ENCODE measurements at regions not wholly inside any gene's neighbourhood (a gene's known extent, or its start where the extent isn't known, plus 50 kb on each side); places are given as distances from the start of the nearest gene placed in this dataset.

- no peak overlapping the region for H3K4me3 ChIP-seq (replicated peaks; ENCODE audit: insufficient read depth, low read length)
- no peak for DNase-seq (ENCODE audit: low read depth in 1 of 2, low spot score in 1 of 2)
- H3K27ac ChIP-seq (replicated peaks) = no peak overlapping the region
- no peak for TF ChIP-seq SPI1 (IDR thresholded peaks at IDR 0.05; ENCODE audit: borderline replicate concordance, low read depth)
- no peak for TF ChIP-seq POLR2AphosphoS5 (IDR thresholded peaks at IDR 0.05; ENCODE audit: low read depth)
- no peaks in the 10 kb centered on the region for H3K27me3 ChIP-seq (ENCODE audit: insufficient read depth, poor library complexity, severe bottlenecking)
These were observed 629.3 kb upstream of the RGMB start for GRCh38 chr5:98144116-98144515.

DNA sequence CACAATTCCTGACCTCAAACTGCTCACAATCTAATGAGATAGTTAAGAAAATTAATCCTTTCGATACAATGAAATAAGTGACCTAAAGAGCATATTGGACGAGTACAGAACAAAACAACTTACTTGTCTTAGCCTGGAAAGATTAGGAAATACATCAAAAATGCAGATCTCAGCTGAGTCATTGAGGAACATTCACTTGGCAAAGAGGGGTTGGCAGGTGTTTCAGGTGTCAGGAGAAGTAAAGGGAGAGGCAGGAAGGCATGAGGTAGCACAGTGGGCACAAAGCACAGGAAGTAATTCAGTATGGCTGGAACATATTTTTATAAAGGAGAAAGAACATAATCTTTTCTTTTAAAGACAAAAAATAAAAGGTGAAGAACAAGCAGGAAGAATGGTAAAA is 628.8 kb upstream of the RGMB start:
- DNase-seq (ENCODE audit: low read depth in 1 of 2, low spot score in 1 of 2) = no peak
- TF ChIP-seq CTCF (IDR thresholded peaks at IDR 0.05; ENCODE audit: insufficient read depth, low read length) (no peak), GABPA (IDR thresholded peaks at IDR 0.05; ENCODE audit: low read depth) (no peak), POLR2AphosphoS5 (IDR thresholded peaks at IDR 0.05; ENCODE audit: low read depth) (no peak), SPI1 (IDR thresholded peaks at IDR 0.05; ENCODE audit: borderline replicate concordance, low read depth) (no peak)
- TF ChIP-seq, protein P1, sequence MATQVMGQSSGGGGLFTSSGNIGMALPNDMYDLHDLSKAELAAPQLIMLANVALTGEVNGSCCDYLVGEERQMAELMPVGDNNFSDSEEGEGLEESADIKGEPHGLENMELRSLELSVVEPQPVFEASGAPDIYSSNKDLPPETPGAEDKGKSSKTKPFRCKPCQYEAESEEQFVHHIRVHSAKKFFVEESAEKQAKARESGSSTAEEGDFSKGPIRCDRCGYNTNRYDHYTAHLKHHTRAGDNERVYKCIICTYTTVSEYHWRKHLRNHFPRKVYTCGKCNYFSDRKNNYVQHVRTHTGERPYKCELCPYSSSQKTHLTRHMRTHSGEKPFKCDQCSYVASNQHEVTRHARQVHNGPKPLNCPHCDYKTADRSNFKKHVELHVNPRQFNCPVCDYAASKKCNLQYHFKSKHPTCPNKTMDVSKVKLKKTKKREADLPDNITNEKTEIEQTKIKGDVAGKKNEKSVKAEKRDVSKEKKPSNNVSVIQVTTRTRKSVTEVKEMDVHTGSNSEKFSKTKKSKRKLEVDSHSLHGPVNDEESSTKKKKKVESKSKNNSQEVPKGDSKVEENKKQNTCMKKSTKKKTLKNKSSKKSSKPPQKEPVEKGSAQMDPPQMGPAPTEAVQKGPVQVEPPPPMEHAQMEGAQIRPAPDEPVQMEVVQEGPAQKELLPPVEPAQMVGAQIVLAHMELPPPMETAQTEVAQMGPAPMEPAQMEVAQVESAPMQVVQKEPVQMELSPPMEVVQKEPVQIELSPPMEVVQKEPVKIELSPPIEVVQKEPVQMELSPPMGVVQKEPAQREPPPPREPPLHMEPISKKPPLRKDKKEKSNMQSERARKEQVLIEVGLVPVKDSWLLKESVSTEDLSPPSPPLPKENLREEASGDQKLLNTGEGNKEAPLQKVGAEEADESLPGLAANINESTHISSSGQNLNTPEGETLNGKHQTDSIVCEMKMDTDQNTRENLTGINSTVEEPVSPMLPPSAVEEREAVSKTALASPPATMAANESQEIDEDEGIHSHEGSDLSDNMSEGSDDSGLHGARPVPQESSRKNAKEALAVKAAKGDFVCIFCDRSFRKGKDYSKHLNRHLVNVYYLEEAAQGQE (IDR thresholded peaks at IDR 0.05; ENCODE audit: insufficient replicate concordance, low read depth) = no peak
- Histone ChIP-seq H3K27ac (replicated peaks) (no peak overlapping the region), H3K4me3 (replicated peaks; ENCODE audit: insufficient read depth, low read length) (no peak overlapping the region), H3K27me3 (ENCODE audit: insufficient read depth, poor library complexity, severe bottlenecking) (no peaks in the 10 kb centered on the region)

DNA sequence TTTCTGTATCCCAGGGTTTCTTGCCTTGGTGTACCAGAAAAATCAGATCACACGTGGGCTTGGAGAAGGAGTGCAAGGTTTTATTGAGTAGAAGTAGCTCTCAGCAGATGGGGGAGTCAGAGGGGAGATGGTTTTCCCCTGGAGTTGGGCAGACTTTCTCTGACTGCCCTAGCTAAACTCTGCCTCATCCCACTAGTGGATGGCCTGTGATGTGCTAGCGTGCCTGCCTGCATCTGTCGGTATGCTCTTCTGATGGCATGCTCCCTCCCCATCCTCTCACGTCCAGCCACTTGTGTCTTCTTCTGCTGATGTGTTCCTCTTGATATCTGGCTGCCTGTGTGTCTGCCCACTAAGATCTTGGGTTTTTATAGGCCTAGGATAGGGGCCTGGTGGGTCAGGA is 616.1 kb upstream of the RGMB start:
- no peak overlapping the region for H3K4me3 ChIP-seq (replicated peaks; ENCODE audit: insufficient read depth, low read length)
- no peak for TF ChIP-seq POLR2AphosphoS5 (IDR thresholded peaks at IDR 0.05; ENCODE audit: low read depth)
- TF ChIP-seq SPI1 (IDR thresholded peaks at IDR 0.05; ENCODE audit: borderline replicate concordance, low read depth) = no peak
- no peak for TF ChIP-seq CTCF (IDR thresholded peaks at IDR 0.05; ENCODE audit: insufficient read depth, low read length)
- TF ChIP-seq, protein P1 (IDR thresholded peaks at IDR 0.05; ENCODE audit: insufficient replicate concordance, low read depth) = no peak
- TF ChIP-seq GABPA (IDR thresholded peaks at IDR 0.05; ENCODE audit: low read depth) = no peak
- no peaks in the 10 kb centered on the region for H3K27me3 ChIP-seq (ENCODE audit: insufficient read depth, poor library complexity, severe bottlenecking)
- H3K27ac ChIP-seq (replicated peaks) = no peak overlapping the region
- no peak for DNase-seq (ENCODE audit: low read depth in 1 of 2, low spot score in 1 of 2)

GRCh38 chr5:98158440-98158839 is 615.0 kb upstream of the RGMB start:
- Histone ChIP-seq H3K27ac (replicated peaks) (no peak overlapping the region), H3K4me3 (replicated peaks; ENCODE audit: insufficient read depth, low read length) (no peak overlapping the region), H3K27me3 (ENCODE audit: insufficient read depth, poor library complexity, severe bottlenecking) (no peaks in the 10 kb centered on the region)
- DNase-seq (ENCODE audit: low read depth in 1 of 2, low spot score in 1 of 2) = no peak
- TF ChIP-seq CTCF (IDR thresholded peaks at IDR 0.05; ENCODE audit: insufficient read depth, low read length) = no peak
- no peak for TF ChIP-seq GABPA (IDR thresholded peaks at IDR 0.05; ENCODE audit: low read depth)
- no peak for TF ChIP-seq POLR2AphosphoS5 (IDR thresholded peaks at IDR 0.05; ENCODE audit: low read depth)
- TF ChIP-seq, protein P1 (IDR thresholded peaks at IDR 0.05; ENCODE audit: insufficient replicate concordance, low read depth) = no peak
- no peak for TF ChIP-seq SPI1 (IDR thresholded peaks at IDR 0.05; ENCODE audit: borderline replicate concordance, low read depth)
